ENCODE measurements at regions not wholly inside any gene's neighbourhood (a gene's known extent, or its start where the extent isn't known, plus 50 kb on each side); places are given as distances from the start of the nearest gene placed in this dataset.

GRCh38 chrX:113297437-113297836 lies 456.8 kb upstream of the AMOT start:
- Histone ChIP-seq H3K79me2 (ENCODE audit: control insufficient read depth, insufficient read depth, low read length) (no peaks in the 10 kb centered on the region), H3K27ac (ENCODE audit: extremely low read depth, low read depth, low read length) (no peak overlapping the region), H4K20me1 (replicated peaks; ENCODE audit: control insufficient read depth, insufficient read depth, low read length) (no peaks in the 10 kb centered on the region), H2AFZ (ENCODE audit: low read depth, low read length) (no peak overlapping the region), H3K27me3 (ENCODE audit: control insufficient read depth in 2 of 2, insufficient read depth in 2 of 2, low read length in 2 of 2) (no peaks in the 10 kb centered on the region), H3K4me2 (ENCODE audit: insufficient read depth, low read length) (no peak overlapping the region), H3K4me1 (replicated peaks in 1 of 2; ENCODE audit: control insufficient read depth in 2 of 2, insufficient read depth in 2 of 2, low read length in 2 of 2) (no peaks in the 10 kb centered on the region), H3K9ac (ENCODE audit: insufficient read depth in 1 of 2, low read depth in 2 of 2, low read length in 2 of 2) (no peak overlapping the region), H3K9me3 (replicated peaks; ENCODE audit: control insufficient read depth, insufficient read depth, low read depth, low read length) (no peaks in the 10 kb centered on the region), H3K36me3 (ENCODE audit: control insufficient read depth, insufficient read depth, low read length) (no peaks in the 10 kb centered on the region), H3K4me3 (no peak overlapping the region), H3K9me1 (ENCODE audit: control insufficient read depth, insufficient read depth, low read length) (no peaks in the 10 kb centered on the region)
- POLR2A ChIA-PET = no interaction called here
- TF ChIP-seq ZBTB49 (CRISPR knock-in tag; IDR thresholded peaks at IDR 0.05; ENCODE audit: borderline replicate concordance) (no peak), BRF2 (IDR thresholded peaks at IDR 0.05; ENCODE audit: borderline replicate concordance, insufficient read depth, insufficient read length) (no peak)
- intact Hi-C loops (cut with micrococcal nuclease) (no loop called here), in situ Hi-C loops (cut with MboI) (no loop called here)
- DNase-seq (ENCODE audit: extremely low read depth in 1 of 4, low spot score in 3 of 4) (no peak), ATAC-seq (no peak), FAIRE-seq (no peak)
- CTCF ChIA-PET (ENCODE audit: low intra/inter-chr PET ratio) = no interaction called here
- no TSS peak for BruUV-seq (replicated peaks)

- Histone ChIP-seq H3K9me3 (replicated peaks; ENCODE audit: control insufficient read depth, insufficient read depth, low read depth, low read length) (no peaks in the 10 kb centered on the region), H2AFZ (ENCODE audit: low read depth, low read length) (no peak overlapping the region), H3K27ac (ENCODE audit: extremely low read depth, low read depth, low read length) (no peak overlapping the region), H3K79me2 (ENCODE audit: control insufficient read depth, insufficient read depth, low read length) (no peaks in the 10 kb centered on the region), H3K9me1 (ENCODE audit: control insufficient read depth, insufficient read depth, low read length) (no peaks in the 10 kb centered on the region), H3K4me2 (ENCODE audit: insufficient read depth, low read length) (no peak overlapping the region), H3K4me1 (replicated peaks in 1 of 2; ENCODE audit: control insufficient read depth in 2 of 2, insufficient read depth in 2 of 2, low read length in 2 of 2) (no peaks in the 10 kb centered on the region), H3K36me3 (ENCODE audit: control insufficient read depth, insufficient read depth, low read length) (no peaks in the 10 kb centered on the region), H4K20me1 (replicated peaks; ENCODE audit: control insufficient read depth, insufficient read depth, low read length) (no peaks in the 10 kb centered on the region), H3K27me3 (ENCODE audit: control insufficient read depth in 2 of 2, insufficient read depth in 2 of 2, low read length in 2 of 2) (no peaks in the 10 kb centered on the region), H3K4me3 (no peak overlapping the region), H3K9ac (ENCODE audit: insufficient read depth in 1 of 2, low read depth in 2 of 2, low read length in 2 of 2) (no peak overlapping the region)
- DNase-seq (ENCODE audit: extremely low read depth in 1 of 4, low spot score in 3 of 4) (no peak), ATAC-seq (no peak), FAIRE-seq (no peak)
- WGBS (ENCODE audit: insufficient coverage, low coverage, missing lambda C conversion rate) = 0% methylated on average over 1 of the region's 1 CpG
- ChIA-PET POLR2A (no interaction called here), CTCF (ENCODE audit: low intra/inter-chr PET ratio) (no interaction called here)
- TF ChIP-seq ID3 (CRISPR knock-in tag; IDR thresholded peaks at IDR 0.05) (no peak), ID3 (tag; IDR thresholded peaks at IDR 0.05) (no peak)
- no TSS peak for BruUV-seq (replicated peaks)
- in situ Hi-C loops (cut with MboI) = no loop called here
- intact Hi-C loops (cut with micrococcal nuclease) = no loop called here
Measured at GRCh38 chrX:113289503-113289902, 448.9 kb upstream of the AMOT start.

Measured in K562 (cell line).